Colonic mucosa (tissue), 4 donors: ENCODE measurements at regions not wholly inside any gene's neighbourhood (a gene's known extent, or its start where the extent isn't known, plus 50 kb on each side); places are given as distances from the start of the nearest gene placed in this dataset.

Source experiments
- DNase-seq: peaks from one replicate; pipeline ENCODE4 v3.0.0-alpha.2; 2020
- H3K27ac ChIP-seq: fragments of 200-600 bp; one replicate; pipeline ENCODE4 v1.8.0; 2021
- H3K27me3 ChIP-seq: fragments of 200-600 bp; one replicate; pipeline ENCODE4 v1.8.0; 2021
- H3K36me3 ChIP-seq: fragments of 200-600 bp; one replicate; pipeline ENCODE4 v1.8.0; 2021
- H3K4me1 ChIP-seq: fragments of 200-600 bp; one replicate; pipeline ENCODE4 v1.8.0; 2021; ENCODE audit warnings: mild to moderate bottlenecking
- H3K4me3 ChIP-seq: fragments of 200-600 bp; one replicate; pipeline ENCODE4 v1.8.0; 2021
- H3K9ac ChIP-seq, 2 donors: one replicate each; pipeline ENCODE4 v1.7.0; 2013; ENCODE audit warnings: control low read depth in 2 of 2, low read depth in 2 of 2, low read length in 2 of 2
- H3K9me3 ChIP-seq: fragments of 200-600 bp; one replicate; pipeline ENCODE4 v1.8.0; 2021
- intact Hi-C: fragments of 100-400 bp; cut with DNase I; formaldehyde crosslinking; loops from one replicate; pipeline ENCODE4 v1.14.1; 2022
- TF ChIP-seq, protein P1 (sequence below): fragments of 200-600 bp; IDR thresholded peaks from one replicate; pipeline ENCODE4 v1.8.0; 2022; ENCODE audit warnings: antibody characterized with exemption, mild to moderate bottlenecking
- donor health status: healthy.
- donor health status: DM: no; HTN: no; CAD: no.
- donor health status: DM: no; HTN: no; CAD: no.

DNA sequence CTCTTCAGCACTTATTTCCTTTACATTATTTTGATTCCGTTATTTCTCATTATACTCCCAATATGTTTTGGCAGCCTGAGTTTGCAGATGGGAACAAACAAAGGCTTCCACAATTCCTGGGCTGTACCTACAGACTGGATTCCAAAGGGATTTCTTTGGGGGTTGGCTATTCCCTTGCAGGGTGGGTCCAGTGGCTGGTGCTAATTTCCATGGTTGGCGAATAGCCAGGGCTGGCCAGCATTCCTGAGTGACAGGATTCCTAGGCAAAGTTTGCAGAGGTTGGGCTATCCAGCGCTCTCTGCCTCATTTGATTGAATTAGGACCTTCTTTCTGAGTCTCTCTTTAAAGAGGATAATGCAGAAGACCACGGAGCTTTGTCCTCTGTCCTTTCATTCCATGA, 207.4 kb downstream of the MAF start:
- Histone ChIP-seq H3K4me3 (no peak overlapping the region), H3K27me3 (no peaks in the 10 kb centered on the region), H3K4me1 (no peaks in the 10 kb centered on the region), H3K9ac (no peak overlapping the region), H3K27ac (no peak overlapping the region), H3K9me3 (no peaks in the 10 kb centered on the region), H3K36me3 (no peaks in the 10 kb centered on the region)
- intact Hi-C loops = no loop called here
- DNase-seq = no peak
- TF ChIP-seq, protein P1, sequence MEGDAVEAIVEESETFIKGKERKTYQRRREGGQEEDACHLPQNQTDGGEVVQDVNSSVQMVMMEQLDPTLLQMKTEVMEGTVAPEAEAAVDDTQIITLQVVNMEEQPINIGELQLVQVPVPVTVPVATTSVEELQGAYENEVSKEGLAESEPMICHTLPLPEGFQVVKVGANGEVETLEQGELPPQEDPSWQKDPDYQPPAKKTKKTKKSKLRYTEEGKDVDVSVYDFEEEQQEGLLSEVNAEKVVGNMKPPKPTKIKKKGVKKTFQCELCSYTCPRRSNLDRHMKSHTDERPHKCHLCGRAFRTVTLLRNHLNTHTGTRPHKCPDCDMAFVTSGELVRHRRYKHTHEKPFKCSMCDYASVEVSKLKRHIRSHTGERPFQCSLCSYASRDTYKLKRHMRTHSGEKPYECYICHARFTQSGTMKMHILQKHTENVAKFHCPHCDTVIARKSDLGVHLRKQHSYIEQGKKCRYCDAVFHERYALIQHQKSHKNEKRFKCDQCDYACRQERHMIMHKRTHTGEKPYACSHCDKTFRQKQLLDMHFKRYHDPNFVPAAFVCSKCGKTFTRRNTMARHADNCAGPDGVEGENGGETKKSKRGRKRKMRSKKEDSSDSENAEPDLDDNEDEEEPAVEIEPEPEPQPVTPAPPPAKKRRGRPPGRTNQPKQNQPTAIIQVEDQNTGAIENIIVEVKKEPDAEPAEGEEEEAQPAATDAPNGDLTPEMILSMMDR = no peak

DNA sequence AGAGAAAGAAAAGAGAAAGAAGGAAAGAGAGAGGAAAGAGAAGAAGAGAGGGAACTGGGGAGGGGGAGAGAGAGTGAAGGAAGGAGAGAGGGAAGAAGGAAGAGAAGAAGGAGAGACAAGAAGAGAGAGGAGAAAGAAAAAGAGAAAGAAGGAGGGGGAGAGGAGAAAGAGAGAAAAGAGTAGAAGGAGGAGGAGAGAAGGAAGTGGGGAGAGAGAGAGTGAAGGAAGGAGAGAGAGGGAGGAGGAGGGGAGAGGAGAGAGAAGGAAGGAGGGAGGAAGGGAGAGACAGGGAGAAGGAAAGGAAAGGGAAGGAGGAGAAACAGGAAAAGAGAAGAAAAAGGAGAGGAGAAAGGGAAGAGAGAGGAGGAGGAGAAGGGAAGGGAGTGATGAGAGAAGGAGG, 208.5 kb downstream of the MAF start:
- no peaks in the 10 kb centered on the region for H3K9me3 ChIP-seq
- intact Hi-C loops = no loop called here
- H3K4me3 ChIP-seq = no peak overlapping the region
- H3K36me3 ChIP-seq = no peaks in the 10 kb centered on the region
- no peaks in the 10 kb centered on the region for H3K27me3 ChIP-seq
- H3K27ac ChIP-seq = no peak overlapping the region
- H3K4me1 ChIP-seq = no peaks in the 10 kb centered on the region
- TF ChIP-seq, protein P1 = no peak
- DNase-seq = no peak
- H3K9ac ChIP-seq = no peak overlapping the region

DNA sequence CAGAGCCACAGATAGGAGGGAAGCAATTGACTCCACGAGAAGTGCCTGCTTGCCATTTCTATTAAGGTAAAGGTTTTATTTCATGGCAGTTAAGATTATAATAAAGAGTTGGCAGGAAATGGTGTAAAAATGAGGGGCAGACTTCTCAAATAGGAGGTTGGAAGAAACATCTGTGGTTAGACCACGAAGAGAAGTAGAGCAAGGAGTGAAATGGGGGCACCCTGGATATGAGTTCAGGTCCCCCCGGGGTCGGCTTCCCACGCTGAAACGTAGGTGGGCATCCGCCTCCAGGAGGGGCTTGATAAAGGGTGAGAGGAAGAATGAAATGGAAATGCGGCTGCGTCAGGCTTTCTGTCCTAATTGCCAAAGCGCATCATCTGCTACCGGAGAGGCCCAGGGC, 209.1 kb downstream of the MAF start:
- no peaks in the 10 kb centered on the region for H3K4me1 ChIP-seq
- H3K9ac ChIP-seq = no peak overlapping the region
- no peak for DNase-seq
- H3K4me3 ChIP-seq = no peak overlapping the region
- H3K27me3 ChIP-seq = no peaks in the 10 kb centered on the region
- TF ChIP-seq, protein P1 = no peak
- no peak overlapping the region for H3K27ac ChIP-seq
- H3K36me3 ChIP-seq = no peaks in the 10 kb centered on the region
- intact Hi-C loops = no loop called here
- no peaks in the 10 kb centered on the region for H3K9me3 ChIP-seq

DNA sequence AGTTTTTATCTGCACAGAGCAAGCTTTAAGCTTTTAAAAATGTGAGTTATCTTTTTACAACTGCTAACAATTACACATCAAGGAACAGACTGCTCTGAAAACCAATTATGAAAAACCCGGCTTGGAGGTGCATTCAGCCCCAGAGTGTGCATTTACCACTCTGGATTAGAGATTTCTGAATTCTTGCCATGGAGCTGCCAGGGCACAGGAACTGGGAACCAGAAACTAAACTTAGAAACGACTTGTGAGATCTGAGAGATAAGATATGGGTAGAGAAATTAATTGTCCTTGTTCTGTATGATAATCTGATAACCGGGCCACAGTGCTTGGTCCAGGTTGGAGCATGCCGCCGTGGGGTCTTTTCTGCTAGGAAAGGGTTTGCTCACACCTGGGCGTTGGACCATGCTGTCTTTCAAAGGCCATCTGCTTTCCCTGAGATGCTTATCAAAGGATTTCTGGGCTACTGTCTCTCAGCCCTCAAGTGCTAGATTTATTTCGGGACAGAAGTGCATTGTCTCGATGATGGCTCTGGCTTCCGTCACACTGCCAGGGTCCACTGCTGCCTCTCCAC, 210.0 kb downstream of the MAF start:
- DNase-seq = no peak
- intact Hi-C loops = no loop called here
- H3K27me3 ChIP-seq = no peaks in the 10 kb centered on the region

DNA sequence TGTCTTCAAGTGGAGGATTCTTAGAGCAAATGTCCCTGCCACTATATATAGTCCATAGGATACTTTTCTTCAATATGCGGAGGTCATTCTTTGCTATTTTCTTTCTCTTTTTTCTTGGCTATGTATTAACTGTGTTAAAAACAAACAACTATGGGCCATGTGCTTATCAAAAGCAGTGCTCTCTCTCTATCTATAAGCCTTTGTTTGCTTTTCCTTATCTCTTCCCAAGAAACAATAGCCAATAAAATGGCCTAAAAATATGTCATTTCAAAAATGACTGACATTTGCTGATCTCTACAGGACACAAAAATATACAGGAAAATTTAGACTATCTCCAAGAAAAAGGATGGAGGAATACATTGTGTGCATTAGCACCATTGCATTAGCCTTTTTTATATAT, 212.1 kb downstream of the MAF start:
- no peaks in the 10 kb centered on the region for H3K36me3 ChIP-seq
- intact Hi-C loops = no loop called here
- H3K4me1 ChIP-seq = no peaks in the 10 kb centered on the region
- no peaks in the 10 kb centered on the region for H3K27me3 ChIP-seq
- DNase-seq = no peak
- H3K4me3 ChIP-seq = no peak overlapping the region
- TF ChIP-seq, protein P1 = no peak
- no peak overlapping the region for H3K27ac ChIP-seq
- H3K9ac ChIP-seq = no peak overlapping the region
- no peaks in the 10 kb centered on the region for H3K9me3 ChIP-seq

More for the DNA sequence above, 210.0 kb downstream of the MAF start:
- Histone ChIP-seq H3K9ac (no peak overlapping the region), H3K4me1 (no peaks in the 10 kb centered on the region), H3K36me3 (no peaks in the 10 kb centered on the region), H3K9me3 (no peaks in the 10 kb centered on the region), H3K4me3 (no peak overlapping the region), H3K27ac (no peak overlapping the region)
- TF ChIP-seq, protein P1 = no peak
